GM12874 (cell line): ENCODE measurements at regions not wholly inside any gene's neighbourhood (a gene's known extent, or its start where the extent isn't known, plus 50 kb on each side); places are given as distances from the start of the nearest gene placed in this dataset.

Experiments used
- CTCF ChIP-seq: IDR thresholded peaks from 2 replicates; pipeline ENCODE4 v1.5.1; 2011; ENCODE audit warnings: low read depth, mild to moderate bottlenecking, control low read depth, low read length, moderate library complexity; ENCODE audit not compliant: insufficient read depth

- no peak for TF ChIP-seq CTCF
These were observed 63.7 kb upstream of the ARSJ start for GRCh38 chr4:114043116-114043515.

GRCh38 chr4:114046331-114046730 lies 66.9 kb upstream of the ARSJ start:
- no peak for TF ChIP-seq CTCF

GRCh38 chr4:114052227-114052626 lies 72.8 kb upstream of the ARSJ start:
- TF ChIP-seq CTCF = no peak

- TF ChIP-seq CTCF = no peak
These were observed 77.2 kb upstream of the ARSJ start for GRCh38 chr4:114056599-114056998.

- TF ChIP-seq CTCF = no peak
These were observed 78.3 kb upstream of the ARSJ start for GRCh38 chr4:114057746-114058145.

GRCh38 chr4:114062499-114062898 lies 83.1 kb upstream of the ARSJ start:
- TF ChIP-seq CTCF = no peak

GRCh38 chr4:114072781-114073180 lies 93.3 kb upstream of the ARSJ start:
- TF ChIP-seq CTCF = no peak
